Duodenal mucosa (tissue), 2 donors: ENCODE measurements at regions not wholly inside any gene's neighbourhood (a gene's known extent, or its start where the extent isn't known, plus 50 kb on each side); places are given as distances from the start of the nearest gene placed in this dataset.

Experiments
- H3K27ac ChIP-seq: one replicate; pipeline ENCODE4 v1.7.0; 2013; ENCODE audit warnings: low read depth, low read length
- H3K27me3 ChIP-seq, 2 donors: one replicate each; pipeline ENCODE4 v1.7.0; 2013; ENCODE audit warnings: low read length in 2 of 2, control low read depth in 1 of 2; ENCODE audit not compliant: insufficient read depth in 2 of 2, control insufficient read depth in 1 of 2
- H3K36me3 ChIP-seq, 2 donors: one replicate each; pipeline ENCODE4 v1.7.0; 2013; ENCODE audit warnings: low read length in 2 of 2, control low read depth in 1 of 2; ENCODE audit not compliant: insufficient read depth in 2 of 2, control insufficient read depth in 1 of 2
- H3K4me1 ChIP-seq, 2 donors: one replicate each; pipeline ENCODE4 v1.7.0; 2013; ENCODE audit warnings: low read length in 2 of 2, control low read depth in 1 of 2; ENCODE audit not compliant: insufficient read depth in 2 of 2, control insufficient read depth in 1 of 2
- H3K4me3 ChIP-seq, 2 donors: one replicate each; pipeline ENCODE4 v1.7.0; 2013; ENCODE audit warnings: low read length in 2 of 2, low read depth in 1 of 2
- H3K9ac ChIP-seq, 2 donors: one replicate each; pipeline ENCODE4 v1.7.0; 2013; ENCODE audit warnings: low read length in 2 of 2, low read depth in 1 of 2
- H3K9me3 ChIP-seq, 2 donors: one replicate each; pipeline ENCODE4 v1.7.0; 2013; ENCODE audit warnings: low read length in 2 of 2, control low read depth in 1 of 2; ENCODE audit not compliant: control insufficient read depth in 1 of 2

DNA sequence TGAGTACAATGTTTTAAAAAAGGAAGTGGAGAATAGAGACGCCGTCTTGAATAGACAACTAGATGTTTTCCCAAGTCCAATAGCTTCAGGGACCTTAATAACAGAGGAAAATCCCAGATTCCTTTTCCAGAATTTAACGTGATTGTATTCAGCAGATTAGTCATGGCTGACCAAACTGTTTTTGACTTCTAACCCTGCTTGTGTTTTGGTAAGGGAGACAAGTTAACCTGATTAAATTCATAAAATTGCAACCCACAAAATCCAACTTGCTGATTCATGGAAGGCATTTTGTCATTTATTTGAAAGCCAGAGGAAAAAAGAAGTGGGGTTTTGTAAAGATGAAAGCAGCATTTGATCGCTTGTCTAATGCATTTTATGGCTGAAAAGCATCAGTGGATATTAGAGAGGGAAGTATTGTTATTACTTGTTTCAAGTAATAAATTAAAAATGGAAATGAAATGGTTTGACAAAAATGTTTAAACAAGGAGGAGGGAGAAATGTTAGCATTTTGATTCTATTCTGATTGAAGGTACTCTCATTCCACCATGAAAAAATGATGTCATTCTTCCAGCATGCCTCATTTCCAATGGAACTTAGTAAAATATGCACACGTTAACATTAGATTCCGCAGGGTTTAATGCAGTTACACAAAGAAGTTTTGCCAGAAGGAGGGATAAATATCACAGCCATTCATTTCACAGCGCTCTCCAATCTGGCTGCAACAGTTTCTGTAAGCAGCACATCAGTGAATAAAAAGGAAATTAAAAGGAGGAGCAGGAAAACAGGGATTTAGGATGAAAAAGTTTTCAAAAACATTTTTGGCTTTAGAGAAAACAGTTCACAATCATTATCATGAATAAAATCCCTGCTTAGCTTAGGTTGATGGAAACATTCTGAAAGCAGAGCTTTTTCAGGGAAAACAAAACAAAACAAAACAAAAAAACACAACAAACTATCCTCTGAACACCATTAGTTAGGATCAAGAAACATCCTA lies 314.7 kb downstream of the PRR16 start:
- Histone ChIP-seq H3K9me3 (no peaks in the 10 kb centered on the region), H3K27ac (no peak overlapping the region), H3K27me3 (no peaks in the 10 kb centered on the region), H3K4me1 (no peaks in the 10 kb centered on the region), H3K4me3 (no peak overlapping the region), H3K36me3 (no peaks in the 10 kb centered on the region), H3K9ac (no peak overlapping the region)

- Histone ChIP-seq H3K4me3 (no peak overlapping the region), H3K4me1 (no peaks in the 10 kb centered on the region)
Measured at GRCh38 chr5:120779674-120780073, 315.6 kb downstream of the PRR16 start.

DNA sequence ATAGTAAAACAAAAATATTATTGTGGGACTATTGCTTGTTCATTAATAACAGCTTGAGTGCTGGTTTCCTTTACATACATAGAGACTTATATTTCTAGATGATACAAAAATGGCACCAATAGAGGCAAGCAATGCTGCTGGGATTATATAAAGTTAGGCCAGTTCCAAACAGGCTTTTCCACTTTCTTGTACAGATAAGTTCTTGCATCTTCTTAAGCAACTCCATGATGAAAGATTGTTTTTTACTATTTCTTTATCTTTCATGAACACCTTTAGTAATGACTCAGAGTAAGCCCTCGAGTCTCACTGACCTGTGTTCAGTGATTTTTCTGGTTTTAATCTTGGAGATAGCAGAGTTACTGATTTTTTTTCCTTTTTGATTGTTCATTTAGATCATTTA lies 324.4 kb downstream of the PRR16 start:
- no peaks in the 10 kb centered on the region for H3K27me3 ChIP-seq
- no peaks in the 10 kb centered on the region for H3K9me3 ChIP-seq
- H3K27ac ChIP-seq: no peak overlapping the region
- no peak overlapping the region for H3K4me3 ChIP-seq
- no peaks in the 10 kb centered on the region for H3K4me1 ChIP-seq
- H3K9ac ChIP-seq: no peak overlapping the region
- no peaks in the 10 kb centered on the region for H3K36me3 ChIP-seq

More at GRCh38 chr5:120779674-120780073, 315.6 kb downstream of the PRR16 start:
- no peaks in the 10 kb centered on the region for H3K27me3 ChIP-seq
- no peak overlapping the region for H3K27ac ChIP-seq
- H3K36me3 ChIP-seq: no peaks in the 10 kb centered on the region
- H3K9me3 ChIP-seq: no peaks in the 10 kb centered on the region
- no peak overlapping the region for H3K9ac ChIP-seq

GRCh38 chr5:120789918-120790317 lies 325.8 kb downstream of the PRR16 start:
- Histone ChIP-seq H3K4me1 (no peaks in the 10 kb centered on the region), H3K9me3 (no peaks in the 10 kb centered on the region), H3K36me3 (no peaks in the 10 kb centered on the region), H3K4me3 (no peak overlapping the region), H3K27ac (no peak overlapping the region), H3K9ac (no peak overlapping the region), H3K27me3 (no peaks in the 10 kb centered on the region)

DNA sequence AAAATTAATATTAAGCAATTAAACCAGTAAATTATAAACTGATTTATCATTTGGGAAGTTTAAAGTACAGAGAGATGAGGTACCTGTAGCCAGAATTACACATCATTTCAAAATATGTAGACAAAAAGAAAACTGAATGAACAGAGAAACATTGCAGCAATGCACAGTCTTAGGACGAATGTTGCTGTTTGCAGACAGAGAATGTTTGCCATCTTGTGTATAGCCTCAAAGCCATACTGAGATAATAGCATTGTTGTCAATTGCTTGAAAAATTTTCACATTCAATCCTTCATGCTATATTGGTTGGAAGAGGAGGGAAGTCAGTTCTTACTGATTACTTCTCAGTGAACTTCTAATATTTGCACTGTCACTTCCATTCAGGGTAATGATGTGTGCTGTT lies 326.2 kb downstream of the PRR16 start:
- H3K27me3 ChIP-seq: no peaks in the 10 kb centered on the region
- no peaks in the 10 kb centered on the region for H3K36me3 ChIP-seq

GRCh38 chr5:120792477-120792876 lies 328.4 kb downstream of the PRR16 start:
- H3K9ac ChIP-seq: no peak overlapping the region
- H3K27ac ChIP-seq: no peak overlapping the region
- H3K27me3 ChIP-seq: no peaks in the 10 kb centered on the region
- no peak overlapping the region for H3K4me3 ChIP-seq
- H3K4me1 ChIP-seq: no peaks in the 10 kb centered on the region
- no peaks in the 10 kb centered on the region for H3K9me3 ChIP-seq
- no peaks in the 10 kb centered on the region for H3K36me3 ChIP-seq

More for the DNA sequence above, 326.2 kb downstream of the PRR16 start:
- Histone ChIP-seq H3K4me3 (no peak overlapping the region), H3K9me3 (no peaks in the 10 kb centered on the region), H3K27ac (no peak overlapping the region), H3K4me1 (no peaks in the 10 kb centered on the region), H3K9ac (no peak overlapping the region)

DNA sequence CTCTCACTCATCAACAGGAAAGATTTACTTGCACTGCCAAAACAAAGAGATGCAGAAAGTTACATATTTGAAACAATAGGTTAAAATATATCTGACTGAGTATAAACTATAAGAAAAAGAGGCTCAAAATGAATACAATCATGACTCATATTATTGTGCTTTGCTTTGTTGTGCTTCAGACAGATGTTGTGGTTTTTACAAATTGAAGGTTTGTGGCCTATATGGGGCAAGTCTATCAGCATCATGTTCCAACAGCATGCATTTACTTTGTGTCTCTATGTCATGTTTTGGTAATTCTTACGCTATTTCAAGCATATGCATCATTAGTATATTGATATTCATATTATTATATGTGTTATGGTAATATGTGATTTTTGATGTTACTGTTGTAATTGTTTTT lies 330.0 kb downstream of the PRR16 start:
- H3K9ac ChIP-seq: no peak overlapping the region
- H3K9me3 ChIP-seq: no peaks in the 10 kb centered on the region
- H3K27ac ChIP-seq: no peak overlapping the region
- H3K4me1 ChIP-seq: no peaks in the 10 kb centered on the region
- no peak overlapping the region for H3K4me3 ChIP-seq
- no peaks in the 10 kb centered on the region for H3K27me3 ChIP-seq
- no peaks in the 10 kb centered on the region for H3K36me3 ChIP-seq

DNA sequence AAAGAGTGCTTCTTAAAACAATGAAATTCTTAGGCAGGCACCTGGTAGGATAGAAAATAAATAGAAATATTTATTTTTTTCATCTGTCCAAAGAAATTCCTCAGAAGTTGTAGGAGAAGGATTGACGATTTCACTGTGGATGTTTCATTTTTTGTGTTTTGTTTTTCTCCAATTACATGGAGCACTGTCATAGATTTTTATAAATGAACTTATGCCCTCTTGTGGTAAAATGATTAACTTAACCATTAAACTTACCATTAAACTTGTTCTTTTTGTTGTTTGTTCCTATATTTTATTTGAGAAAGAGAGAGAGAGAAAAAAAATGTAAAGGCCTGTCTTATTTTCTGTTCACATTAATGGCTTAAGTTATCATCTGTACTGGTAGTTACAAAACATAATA lies 339.2 kb downstream of the PRR16 start:
- H3K4me1 ChIP-seq: no peaks in the 10 kb centered on the region
- H3K4me3 ChIP-seq: no peak overlapping the region
- no peak overlapping the region for H3K9ac ChIP-seq
- H3K27ac ChIP-seq: no peak overlapping the region
- no peaks in the 10 kb centered on the region for H3K9me3 ChIP-seq
- no peaks in the 10 kb centered on the region for H3K36me3 ChIP-seq
- H3K27me3 ChIP-seq: no peaks in the 10 kb centered on the region

GRCh38 chr5:120805131-120805530 lies 341.0 kb downstream of the PRR16 start:
- no peaks in the 10 kb centered on the region for H3K9me3 ChIP-seq
- no peaks in the 10 kb centered on the region for H3K36me3 ChIP-seq

DNA sequence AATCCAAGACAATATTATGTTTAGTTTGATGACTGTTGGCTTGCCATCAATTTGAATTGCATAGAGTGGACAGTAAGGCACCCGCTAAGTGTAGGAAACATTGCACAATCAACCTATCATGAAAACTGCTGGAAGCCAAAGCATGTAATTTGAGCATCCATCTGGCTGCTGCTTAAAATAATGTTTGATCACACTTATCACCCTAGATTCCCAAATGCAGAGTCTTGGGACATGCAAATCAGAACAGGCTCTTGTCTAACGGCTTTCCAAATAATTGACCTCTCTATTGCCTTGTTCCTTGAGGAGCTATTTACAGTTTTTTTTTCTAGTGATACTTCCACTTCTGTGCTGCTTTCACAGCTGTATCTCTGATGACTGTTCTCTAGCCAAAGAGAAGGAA lies 342.1 kb downstream of the PRR16 start:
- Histone ChIP-seq H3K27me3 (no peaks in the 10 kb centered on the region), H3K9me3 (no peaks in the 10 kb centered on the region), H3K9ac (no peak overlapping the region), H3K36me3 (no peaks in the 10 kb centered on the region), H3K4me1 (no peaks in the 10 kb centered on the region), H3K4me3 (no peak overlapping the region), H3K27ac (no peak overlapping the region)

More at GRCh38 chr5:120805131-120805530, 341.0 kb downstream of the PRR16 start:
- Histone ChIP-seq H3K4me3 (no peak overlapping the region), H3K27ac (no peak overlapping the region), H3K27me3 (no peaks in the 10 kb centered on the region), H3K9ac (no peak overlapping the region), H3K4me1 (no peaks in the 10 kb centered on the region)
